Stimulated activated naive CD8-positive, alpha-beta T cell treated with anti-CD3 and anti-CD28 coated beads, Interleukin-15, Interleukin-2, amounts not matched to agents 100 U/mL and 50 U/mL, for 24 hours (primary cell): ENCODE measurements at regions not wholly inside any gene's neighbourhood (a gene's known extent, or its start where the extent isn't known, plus 50 kb on each side); places are given as distances from the start of the nearest gene placed in this dataset.

Experiments used
- ATAC-seq: fragments of 150-1000 bp; cut with Tn5 transposase; one replicate; pipeline ENCODE4 v1.10.0; 2021
- DNase-seq: peaks from one replicate; pipeline ENCODE4 v3.0.0; 2021

DNA sequence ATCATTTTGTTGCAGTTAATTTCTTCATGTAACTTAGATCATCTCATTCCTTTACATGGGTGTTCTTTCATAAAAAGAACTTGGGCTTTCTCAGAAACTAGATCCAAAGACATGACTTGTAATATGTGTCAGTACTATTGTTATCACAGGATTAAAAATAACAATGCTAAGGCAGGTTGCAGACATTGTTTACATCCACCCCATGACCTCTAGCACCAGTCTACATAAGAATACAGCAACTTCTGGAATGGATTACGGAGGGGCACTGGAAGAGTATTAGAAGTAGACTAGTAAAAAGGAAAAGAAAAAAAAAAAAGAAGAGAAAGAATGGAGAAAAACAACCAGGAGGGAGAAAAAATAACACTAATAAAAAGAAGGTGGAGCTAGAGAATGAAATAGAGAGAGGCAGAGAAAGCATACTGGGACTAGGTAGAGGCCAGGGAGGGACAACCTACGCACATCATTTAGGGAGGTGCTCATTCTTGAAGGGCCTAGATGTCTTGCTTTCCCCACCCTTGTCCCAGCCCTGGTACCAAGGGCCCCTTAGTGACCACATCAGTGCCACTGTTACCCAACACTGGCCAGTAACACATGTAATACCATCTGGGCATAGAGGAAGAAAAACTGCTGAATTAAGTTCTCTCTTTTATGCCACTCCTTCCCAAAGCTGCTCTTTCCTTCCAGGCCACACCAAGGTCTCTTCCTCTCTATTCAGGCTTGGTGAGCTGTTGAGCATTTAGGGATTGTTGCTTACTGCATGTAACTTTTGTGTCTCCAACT is 70.6 kb upstream of the KLF7 start:
- DNase-seq (no peak), ATAC-seq (no peak)

DNA sequence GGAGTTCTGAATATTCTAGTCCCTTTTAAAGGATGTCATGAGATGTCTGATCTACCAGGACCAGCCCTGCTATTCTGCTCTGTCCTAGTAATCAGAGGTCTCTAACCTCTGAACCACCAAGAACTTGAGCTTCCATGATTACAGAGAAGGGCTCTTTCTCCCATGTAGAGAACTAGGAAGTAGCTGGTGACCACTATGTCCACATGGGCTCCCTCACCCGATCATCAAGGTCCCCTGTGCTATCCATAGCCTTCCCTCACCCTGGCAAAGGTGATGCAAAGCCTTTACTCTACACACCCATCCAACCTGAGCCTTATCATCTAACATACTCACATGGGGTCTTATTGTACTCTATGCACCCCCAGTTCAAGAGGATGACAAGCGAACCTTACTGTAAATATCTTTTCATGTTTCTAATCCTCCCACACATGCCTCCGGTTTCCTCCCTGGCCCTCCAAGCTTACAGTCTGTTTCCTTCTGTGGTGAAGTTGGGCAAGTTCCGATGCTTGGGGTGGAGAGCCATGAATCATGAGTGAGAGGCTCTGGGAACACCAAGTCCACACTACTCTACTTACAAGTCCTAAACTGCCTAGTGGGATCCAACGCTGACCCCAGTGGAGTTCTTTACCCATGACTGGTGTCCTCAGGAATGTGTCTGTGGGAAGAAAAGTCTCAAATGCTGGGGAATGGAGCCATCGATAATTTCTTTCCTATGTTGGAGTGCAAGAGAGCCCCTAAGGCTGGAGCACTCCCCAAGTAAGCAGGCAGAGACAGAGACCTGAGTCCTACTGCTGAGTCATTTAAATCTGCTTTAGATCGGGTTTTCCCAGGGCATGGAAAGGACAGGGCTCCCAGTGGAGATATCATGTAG is 73.3 kb upstream of the KLF7 start:
- DNase-seq (peak; percentile 54), ATAC-seq (peak; percentile 59)

- DNase-seq (no peak), ATAC-seq (no peak)
These were observed 74.2 kb upstream of the KLF7 start for GRCh38 chr2:207239754-207240494.

- DNase-seq, result peak; percentile 46
- ATAC-seq, result peak; percentile 45
These were observed 74.9 kb upstream of the KLF7 start for GRCh38 chr2:207240649-207241048.

- DNase-seq (peak; percentile 64), ATAC-seq (peak; percentile 83)
These were observed 75.5 kb upstream of the KLF7 start for GRCh38 chr2:207241198-207241597.

DNA sequence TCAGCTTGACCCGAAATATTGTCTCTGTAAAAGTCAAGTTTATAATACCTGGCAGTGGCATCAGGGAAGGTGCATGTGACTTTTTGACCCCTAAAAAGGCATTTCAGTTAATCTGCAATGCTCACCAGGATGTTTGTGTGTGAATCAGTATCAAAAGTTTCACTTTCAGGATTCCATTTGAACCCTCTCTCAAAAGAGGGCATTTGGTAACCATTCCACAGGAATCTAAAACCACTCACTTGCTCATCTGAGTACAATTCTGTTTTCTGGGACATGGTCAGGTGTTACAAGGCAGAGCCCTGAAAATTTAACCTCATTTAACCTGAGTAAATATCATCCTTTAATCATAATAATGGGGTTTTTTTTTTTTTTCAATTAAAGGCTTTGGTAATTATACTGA is 77.9 kb upstream of the KLF7 start:
- DNase-seq (no peak), ATAC-seq (no peak)

DNA sequence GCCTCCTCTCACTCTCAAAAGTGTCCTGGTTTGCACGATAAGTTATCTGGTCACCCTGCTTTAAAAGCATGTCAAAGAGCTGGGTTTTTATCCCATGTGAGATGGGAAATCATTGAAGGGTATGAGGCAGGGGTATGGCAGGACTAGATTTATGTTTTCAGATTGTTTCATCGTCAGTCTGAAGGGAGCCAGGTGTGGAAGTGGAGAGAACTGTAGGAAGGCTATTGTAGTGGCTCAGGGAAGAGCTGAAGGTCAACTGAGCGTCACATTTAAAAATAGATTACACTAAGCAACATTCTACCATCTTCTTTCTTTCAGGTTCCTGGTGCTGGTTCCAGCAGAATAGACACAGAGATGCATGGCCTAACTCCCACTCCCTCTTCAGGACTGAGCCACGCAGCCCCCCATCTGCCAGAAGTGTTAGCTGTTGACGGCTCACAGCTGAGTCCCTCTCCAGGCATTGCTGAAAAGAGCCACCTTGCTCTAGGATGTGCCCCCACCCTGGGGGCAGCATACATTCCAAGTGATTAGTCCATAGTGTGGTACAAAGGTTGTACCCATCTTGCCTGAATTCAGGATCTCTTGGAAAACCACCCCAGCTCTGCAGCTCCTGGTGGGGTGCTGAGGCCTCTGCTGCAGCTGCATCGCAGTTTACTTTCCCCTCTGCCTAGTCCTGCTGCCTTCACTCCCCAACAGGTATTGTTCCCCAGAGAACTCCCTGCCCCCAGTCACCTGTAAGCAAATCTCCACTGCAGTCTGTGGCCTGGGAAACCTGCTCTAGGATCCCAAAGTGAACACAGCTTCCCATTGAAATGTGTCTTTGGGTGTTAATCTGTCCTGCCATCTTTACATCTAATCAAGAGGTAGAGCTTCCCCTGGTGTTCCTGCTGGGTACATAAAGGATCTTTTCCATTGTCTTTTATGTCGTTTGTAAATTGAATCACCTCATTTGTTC is 79.5 kb upstream of the KLF7 start:
- DNase-seq (no peak), ATAC-seq (no peak)

- ATAC-seq (no peak), DNase-seq (no peak)
These were observed 83.1 kb upstream of the KLF7 start for GRCh38 chr2:207248702-207249377.

GRCh38 chr2:207251022-207251421 is 85.3 kb upstream of the KLF7 start:
- DNase-seq (no peak), ATAC-seq (no peak)

GRCh38 chr2:207251573-207252192 is 85.9 kb upstream of the KLF7 start:
- peak; percentile 42 for ATAC-seq
- DNase-seq, result no peak

GRCh38 chr2:207252416-207252815 is 86.7 kb upstream of the KLF7 start:
- DNase-seq (no peak), ATAC-seq (no peak)

DNA sequence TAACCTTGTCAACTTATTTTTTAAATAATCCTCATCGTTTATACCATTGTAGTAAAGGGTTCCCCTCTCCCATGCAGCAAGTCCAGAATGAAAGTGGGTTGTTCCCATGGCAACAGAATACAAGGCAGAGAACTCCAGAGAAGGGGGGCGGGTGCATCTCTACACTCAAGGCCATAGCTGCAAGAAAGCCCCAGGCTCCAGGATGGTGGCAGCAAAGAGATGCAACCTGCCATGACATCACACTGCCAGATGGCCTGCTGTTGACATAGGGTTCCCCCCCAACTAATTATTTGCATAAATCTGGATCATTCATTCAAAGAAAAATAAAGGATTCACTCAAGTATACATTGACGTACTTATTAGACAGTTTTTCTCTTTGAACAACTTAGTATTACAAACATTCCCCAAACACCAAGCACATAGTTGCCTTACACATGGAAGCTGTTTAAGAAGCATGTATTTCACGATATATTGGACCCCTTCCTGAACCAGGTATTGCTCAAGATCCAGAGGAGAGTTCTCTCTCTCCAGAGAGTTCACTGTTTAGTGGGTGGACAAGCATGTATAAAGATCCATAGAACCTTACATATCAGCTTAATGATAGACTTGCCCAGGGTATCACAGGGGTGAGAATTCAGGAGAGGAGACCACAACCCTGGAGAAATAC is 87.4 kb upstream of the KLF7 start:
- DNase-seq, result no peak
- ATAC-seq, result no peak

DNA sequence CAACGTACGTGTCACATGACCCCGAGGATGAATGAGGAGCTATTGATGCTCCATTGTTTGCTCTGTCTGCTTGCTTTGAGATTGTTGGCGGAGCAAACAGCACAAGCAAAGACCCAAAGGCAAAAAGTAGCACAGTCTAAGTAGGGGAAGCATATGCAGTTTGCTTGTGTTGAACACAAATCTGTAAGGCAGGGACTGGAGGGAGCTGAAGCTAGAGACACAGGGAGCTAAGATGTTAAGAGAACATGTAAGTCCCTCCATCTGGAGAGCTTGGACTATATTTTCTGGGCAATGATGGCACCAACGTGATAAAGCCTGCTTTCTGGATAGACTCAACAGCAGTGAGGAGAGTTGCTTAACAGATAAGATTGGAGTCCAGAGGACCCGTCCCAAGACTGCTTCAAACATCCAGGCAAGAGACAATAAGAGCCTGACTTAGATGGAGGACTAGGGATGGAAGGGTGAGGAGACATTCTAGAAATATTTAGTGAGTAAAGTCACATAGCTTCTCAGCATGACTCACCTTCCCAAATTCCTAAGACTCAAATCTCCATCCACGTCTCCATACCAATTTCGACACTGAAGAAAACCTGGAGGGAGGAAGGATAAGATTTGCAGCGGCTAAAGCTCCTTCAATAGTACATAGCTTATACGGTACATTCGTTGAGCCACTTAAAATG is 88.1 kb upstream of the KLF7 start:
- DNase-seq, result no peak
- ATAC-seq, result no peak

- ATAC-seq, result no peak
These were observed 89.1 kb upstream of the KLF7 start for GRCh38 chr2:207254591-207255464.

GRCh38 chr2:207255565-207256470 is 90.1 kb upstream of the KLF7 start:
- no peak for ATAC-seq
- DNase-seq, result no peak

More at GRCh38 chr2:207254591-207255464, 89.1 kb upstream of the KLF7 start:
- no peak for DNase-seq

DNA sequence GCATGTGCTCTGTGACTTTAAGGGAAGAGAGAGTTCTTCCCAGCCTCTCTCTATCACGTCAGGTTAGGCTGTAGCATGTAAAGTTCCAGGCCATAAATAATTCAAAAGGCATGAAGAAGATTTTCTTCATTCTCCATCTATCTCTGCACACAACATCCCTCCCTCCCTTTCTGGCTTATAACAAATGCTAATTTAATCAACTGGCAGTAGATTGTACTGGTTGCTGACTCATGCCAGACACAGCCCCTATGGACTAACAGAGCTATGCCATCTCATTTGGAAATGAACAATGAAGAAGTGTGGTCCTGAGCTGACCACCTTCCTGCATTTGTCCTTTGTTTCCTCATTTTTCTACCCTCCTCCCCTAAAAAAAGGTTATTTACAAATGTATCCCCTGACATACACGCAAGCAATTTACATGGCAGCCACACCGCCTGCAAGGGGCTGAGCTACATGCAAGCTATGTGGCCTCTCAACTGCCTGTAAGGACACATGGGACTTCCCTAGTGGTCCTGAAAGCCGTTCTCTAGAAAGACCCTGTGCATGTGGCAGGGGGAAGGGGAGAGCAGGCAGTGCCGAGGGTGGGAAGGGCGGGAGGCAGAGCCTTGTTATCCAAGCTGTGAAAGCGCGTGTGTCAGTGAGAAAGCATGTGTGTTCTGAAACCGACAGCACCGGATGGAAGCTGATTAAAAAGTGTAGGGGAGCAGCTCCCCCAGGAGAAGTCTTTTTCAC is 90.9 kb upstream of the KLF7 start:
- ATAC-seq (no peak), DNase-seq (no peak)
